PC-9 (cell line): ENCODE measurements at regions not wholly inside any gene's neighbourhood (a gene's known extent, or its start where the extent isn't known, plus 50 kb on each side); places are given as distances from the start of the nearest gene placed in this dataset.

Source experiments
- BruUV-seq: library from RNA; stranded (reverse); fragments of 400-500 nt; replicated peaks from 2 replicates; lab custom pipeline; 2021; lab: Mats Ljungman, UMichigan
- CTCF ChIA-PET: fragments of 300-600 bp; sonication (Branson Sonifier 250); formaldehyde crosslinking; loops from one replicate; lab custom pipeline; 2022; ENCODE audit warnings: antibody characterized with exemption; lab: Charles Lee
- POLR2A ChIA-PET: fragments of 300-600 bp; sonication (Branson Sonifier 250); formaldehyde crosslinking; loops from one replicate; lab custom pipeline; 2022; ENCODE audit warnings: antibody characterized with exemption; ENCODE audit not compliant: unreplicated experiment; lab: Charles Lee
- DNase-seq, 2 experiments: peaks; one replicate each; pipeline versions ENCODE4 v3.0.0 to v3.0.0-alpha.2; 2015 to 2022; ENCODE audit warnings: mixed read lengths in 1 of 2
- H2AFZ ChIP-seq: fragments of 200-600 bp; sonication (generic); 2 replicates; pipeline ENCODE4 v1.8.1; 2017; ENCODE audit warnings: antibody characterized with exemption
- H3F3A ChIP-seq: fragments of 200-600 bp; sonication (generic); 2 replicates; pipeline ENCODE4 v1.8.1; 2017; ENCODE audit warnings: antibody characterized with exemption, mild to moderate bottlenecking, low read depth; ENCODE audit not compliant: insufficient read depth
- H3K27ac ChIP-seq: fragments of 200-600 bp; sonication (generic); 2 replicates; pipeline ENCODE4 v1.6.1; 2016; ENCODE audit warnings: mixed run types
- H3K27me3 ChIP-seq: fragments of 200-600 bp; sonication (generic); 2 replicates; pipeline ENCODE4 v1.6.1; 2016; ENCODE audit warnings: low read depth, mixed run types; ENCODE audit not compliant: insufficient read depth
- H3K36me3 ChIP-seq: fragments of 200-600 bp; sonication (generic); 2 replicates; pipeline ENCODE4 v1.6.1; 2016; ENCODE audit warnings: low read depth, mixed run types
- H3K4me1 ChIP-seq: fragments of 200-600 bp; sonication (generic); replicated peaks from 2 replicates; pipeline ENCODE4 v1.6.1; 2016; ENCODE audit warnings: mixed run types; ENCODE audit not compliant: insufficient read depth
- H3K4me2 ChIP-seq: fragments of 200-600 bp; sonication (generic); 2 replicates; pipeline ENCODE4 v1.6.1; 2017; ENCODE audit warnings: mixed run types
- H3K4me3 ChIP-seq: fragments of 200-600 bp; sonication (generic); 2 replicates; pipeline ENCODE4 v1.6.1; 2016; ENCODE audit warnings: mixed run types
- H3K79me2 ChIP-seq: fragments of 200-600 bp; sonication (generic); 2 replicates; pipeline ENCODE4 v1.6.1; 2017; ENCODE audit warnings: low read depth, mixed run types
- H3K9me2 ChIP-seq: fragments of 200-600 bp; sonication (generic); 2 replicates; pipeline ENCODE4 v1.8.1; 2017; ENCODE audit warnings: mild to moderate bottlenecking; ENCODE audit not compliant: insufficient read depth
- H3K9me3 ChIP-seq: fragments of 200-600 bp; sonication (generic); 2 replicates; pipeline ENCODE4 v1.8.1; 2016; ENCODE audit warnings: low read depth; ENCODE audit not compliant: insufficient read depth
- H4K20me1 ChIP-seq: fragments of 200-600 bp; sonication (generic); 2 replicates; pipeline ENCODE4 v1.8.1; 2017; ENCODE audit not compliant: insufficient read depth
- CTCF ChIP-seq: fragments of 200-600 bp; sonication (generic); conservative IDR thresholded peaks from 2 replicates; pipeline ENCODE4 v1.6.1; 2017; ENCODE audit warnings: mixed run types, antibody characterized with exemption, mild to moderate bottlenecking, moderate library complexity
- EZH2 ChIP-seq: fragments of 200-600 bp; sonication (generic); IDR thresholded peaks from 2 replicates; pipeline ENCODE4 v1.8.0; 2017; ENCODE audit warnings: antibody characterized with exemption, low read depth
- intact Hi-C: fragments of 100-400 bp; cut with micrococcal nuclease; formaldehyde crosslinking; loops from one replicate; pipeline ENCODE4 v1.10.0; 2022; ENCODE audit not compliant: unreplicated experiment

- H2AFZ ChIP-seq = no peak overlapping the region
- no peaks in the 10 kb centered on the region for H3K27me3 ChIP-seq
- H3K4me3 ChIP-seq = no peak overlapping the region
- H3K36me3 ChIP-seq = no peaks in the 10 kb centered on the region
- DNase-seq = no peak
- no peak overlapping the region for H3K27ac ChIP-seq
- H4K20me1 ChIP-seq = no peaks in the 10 kb centered on the region
- ChIA-PET POLR2A (no interaction called here), CTCF (no interaction called here)
- no TSS peak for BruUV-seq
- H3K9me2 ChIP-seq = no peaks in the 10 kb centered on the region
- intact Hi-C loops = no loop called here
- no peaks in the 10 kb centered on the region for H3K79me2 ChIP-seq
- TF ChIP-seq EZH2 (no peak), CTCF (no peak)
- no peaks in the 10 kb centered on the region for H3K9me3 ChIP-seq
- H3K4me2 ChIP-seq = no peak overlapping the region
- no peaks in the 10 kb centered on the region for H3F3A ChIP-seq
- H3K4me1 ChIP-seq = no peaks in the 10 kb centered on the region
Measured at GRCh38 chr2:106706283-106706682, 179.7 kb downstream of the ST6GAL2 start.

GRCh38 chr2:106708209-106708608 lies 177.8 kb downstream of the ST6GAL2 start:
- Histone ChIP-seq H3K4me2 (no peak overlapping the region), H4K20me1 (no peaks in the 10 kb centered on the region), H3K36me3 (no peaks in the 10 kb centered on the region), H3K4me1 (no peaks in the 10 kb centered on the region), H3K27ac (no peak overlapping the region), H2AFZ (no peak overlapping the region), H3F3A (no peaks in the 10 kb centered on the region), H3K9me3 (no peaks in the 10 kb centered on the region), H3K4me3 (no peak overlapping the region), H3K9me2 (no peaks in the 10 kb centered on the region), H3K79me2 (no peaks in the 10 kb centered on the region), H3K27me3 (no peaks in the 10 kb centered on the region)
- no peak for DNase-seq
- POLR2A ChIA-PET = no interaction called here
- intact Hi-C loops = no loop called here
- no TSS peak for BruUV-seq
- TF ChIP-seq CTCF = no peak
- no peak for TF ChIP-seq EZH2
- CTCF ChIA-PET = no interaction called here

GRCh38 chr2:106709229-106709628 lies 176.7 kb downstream of the ST6GAL2 start:
- DNase-seq = no peak
- intact Hi-C loops = no loop called here
- CTCF ChIA-PET = no interaction called here
- H3K27ac ChIP-seq = no peak overlapping the region
- H3K4me3 ChIP-seq = no peak overlapping the region
- no peak overlapping the region for H3K4me2 ChIP-seq
- no TSS peak for BruUV-seq
- no peaks in the 10 kb centered on the region for H3K36me3 ChIP-seq
- H3K27me3 ChIP-seq = no peaks in the 10 kb centered on the region
- H3K4me1 ChIP-seq = no peaks in the 10 kb centered on the region
- no peak overlapping the region for H2AFZ ChIP-seq
- H3K79me2 ChIP-seq = no peaks in the 10 kb centered on the region
- H3F3A ChIP-seq = no peaks in the 10 kb centered on the region
- H3K9me2 ChIP-seq = no peaks in the 10 kb centered on the region
- no peaks in the 10 kb centered on the region for H4K20me1 ChIP-seq
- POLR2A ChIA-PET = no interaction called here
- H3K9me3 ChIP-seq = no peaks in the 10 kb centered on the region
- TF ChIP-seq CTCF (no peak), EZH2 (no peak)
